ENCODE measurements at regions not wholly inside any gene's neighbourhood (a gene's known extent, or its start where the extent isn't known, plus 50 kb on each side); places are given as distances from the start of the nearest gene placed in this dataset.
"Not testable (repeated sequence)": the region's sequence is repeated elsewhere in the genome, so short reads cannot be mapped to it uniquely, and the experiment has no call there.

- intact Hi-C loops (cut with DNase I; ENCODE audit: low total_unique reads), result no loop called here
These were observed 689.0 kb downstream of the PLOD2 start for GRCh38 chr3:145471976-145472375.

GRCh38 chr3:145482735-145483134 is 678.2 kb downstream of the PLOD2 start:
- H3K4me3 ChIP-seq (ENCODE audit: low read depth, poor library complexity, severe bottlenecking); DNase-seq (ENCODE audit: low spot score in 2 of 2); intact Hi-C loops (cut with DNase I; ENCODE audit: low total_unique reads): not testable (repeated sequence)
- WGBS, 2 donors, result 95 to 97% methylated on average over 9 to 23 of the region's 25 CpGs

More at GRCh38 chr3:145471976-145472375, 689.0 kb downstream of the PLOD2 start:
- WGBS, 2 donors, result 56 to 68% methylated on average over 3 of the region's 3 CpGs
- DNase-seq (ENCODE audit: low spot score in 2 of 2), result no peak
- no peak overlapping the region for H3K4me3 ChIP-seq (ENCODE audit: low read depth, poor library complexity, severe bottlenecking)
- TF ChIP-seq CTCF (IDR thresholded peaks at IDR 0.05), result no peak
- TF ChIP-seq POLR2A (IDR thresholded peaks at IDR 0.05), result no peak

- intact Hi-C loops (cut with DNase I; ENCODE audit: low total_unique reads), result no loop called here
- WGBS, 2 donors, result 60 to 68% methylated on average over 3 of the region's 3 CpGs
- TF ChIP-seq POLR2A (IDR thresholded peaks at IDR 0.05) (no peak), CTCF (IDR thresholded peaks at IDR 0.05) (no peak)
- DNase-seq (ENCODE audit: low spot score in 2 of 2), result no peak
- H3K4me3 ChIP-seq (ENCODE audit: low read depth, poor library complexity, severe bottlenecking), result no peak overlapping the region
These were observed 677.0 kb downstream of the PLOD2 start for GRCh38 chr3:145483992-145484391.

GRCh38 chr3:145489011-145489410 is 672.0 kb downstream of the PLOD2 start:
- H3K4me3 ChIP-seq (ENCODE audit: low read depth, poor library complexity, severe bottlenecking), result no peak overlapping the region
- no peak for DNase-seq (ENCODE audit: low spot score in 2 of 2)
- TF ChIP-seq POLR2A (IDR thresholded peaks at IDR 0.05) (no peak), CTCF (IDR thresholded peaks at IDR 0.05) (no peak)
- intact Hi-C loops (cut with DNase I; ENCODE audit: low total_unique reads), result no loop called here

- no peak overlapping the region for H3K4me3 ChIP-seq (ENCODE audit: low read depth, poor library complexity, severe bottlenecking)
- TF ChIP-seq CTCF (IDR thresholded peaks at IDR 0.05) (no peak), POLR2A (IDR thresholded peaks at IDR 0.05) (no peak)
- intact Hi-C loops (cut with DNase I; ENCODE audit: low total_unique reads), result no loop called here
- 75 to 80% methylated on average over 11 of the region's 11 CpGs for WGBS, 2 donors
- DNase-seq (ENCODE audit: low spot score in 2 of 2), result no peak
These were observed 670.6 kb downstream of the PLOD2 start for GRCh38 chr3:145490088-145491048.

GRCh38 chr3:145492456-145492855 is 668.5 kb downstream of the PLOD2 start:
- intact Hi-C loops (cut with DNase I; ENCODE audit: low total_unique reads), result no loop called here
- TF ChIP-seq CTCF (IDR thresholded peaks at IDR 0.05), result no peak
- TF ChIP-seq POLR2A (IDR thresholded peaks at IDR 0.05), result no peak
- DNase-seq (ENCODE audit: low spot score in 2 of 2), result no peak
- 88 to 90% methylated on average over 2 of the region's 2 CpGs for WGBS, 2 donors
- H3K4me3 ChIP-seq (ENCODE audit: low read depth, poor library complexity, severe bottlenecking), result no peak overlapping the region

- intact Hi-C loops (cut with DNase I; ENCODE audit: low total_unique reads); DNase-seq (ENCODE audit: low spot score in 2 of 2); H3K4me3 ChIP-seq (ENCODE audit: low read depth, poor library complexity, severe bottlenecking): not testable (repeated sequence)
- WGBS, 2 donors, result 92 to 94% methylated on average over 4 of the region's 4 CpGs
These were observed 643.6 kb downstream of the PLOD2 start for GRCh38 chr3:145517416-145517815.

Measured in lower leg skin (tissue), 4 donors.